ENCODE measurements at regions not wholly inside any gene's neighbourhood (a gene's known extent, or its start where the extent isn't known, plus 50 kb on each side); places are given as distances from the start of the nearest gene placed in this dataset.

DNA sequence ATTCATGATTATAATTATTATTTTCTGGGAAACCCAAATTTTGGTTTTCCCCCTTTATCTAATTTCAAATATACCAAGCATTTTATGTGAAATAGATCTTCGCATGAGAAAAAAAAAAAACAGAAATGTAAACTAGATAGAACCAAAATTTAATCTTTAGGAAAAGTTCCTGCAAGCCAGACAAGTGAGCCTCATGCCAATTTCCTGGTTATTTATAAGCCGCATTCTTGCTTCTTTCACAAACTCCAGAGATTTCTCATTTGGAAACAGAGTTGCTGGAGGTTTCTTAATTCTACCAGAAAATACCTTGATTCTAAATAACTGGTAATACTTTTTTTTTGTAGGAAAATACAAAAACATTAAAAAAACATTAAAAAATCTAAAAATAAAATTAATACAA is 690.4 kb upstream of the IGFBP3 start:
- Histone ChIP-seq H3K4me1 (ENCODE audit: control insufficient read depth in 1 of 2, insufficient read depth in 2 of 2, low read length in 2 of 2) (no peaks in the 10 kb centered on the region), H3K36me3 (ENCODE audit: control insufficient read depth in 1 of 2, insufficient read depth in 2 of 2, low read length in 2 of 2) (no peaks in the 10 kb centered on the region), H4K20me1 (ENCODE audit: insufficient read depth) (no peaks in the 10 kb centered on the region), H3K4me3 (replicated peaks in 1 of 2; ENCODE audit: low read depth in 1 of 2, low read length in 2 of 2) (no peak overlapping the region), H3K9me2 (ENCODE audit: insufficient read depth) (no peaks in the 10 kb centered on the region), H3K9ac (ENCODE audit: low read length) (no peak overlapping the region), H2AFZ (ENCODE audit: low read depth, low read length, poor library complexity, severe bottlenecking) (no peak overlapping the region), H3K4me2 (ENCODE audit: low read length) (no peak overlapping the region), H3K27ac (ENCODE audit: low read depth, low read length) (no peak overlapping the region), H3K79me2 (ENCODE audit: insufficient read depth, low read length) (no peaks in the 10 kb centered on the region), H3K27me3 (ENCODE audit: insufficient read depth, low read length) (no peaks in the 10 kb centered on the region), H3K9me3 (ENCODE audit: control insufficient read depth in 1 of 2, insufficient read depth in 1 of 2, low read depth in 1 of 2, low read length in 2 of 2) (no peaks in the 10 kb centered on the region)
- TF ChIP-seq ZFX (IDR thresholded peaks at IDR 0.05) (no peak), EZH2phosphoT487 (IDR thresholded peaks at IDR 0.05; ENCODE audit: borderline replicate concordance) (no peak), TCF7L2 (IDR thresholded peaks at IDR 0.05; ENCODE audit: borderline replicate concordance, extremely low read depth, insufficient read depth, insufficient read length) (no peak), POLR2AphosphoS5 (IDR thresholded peaks at IDR 0.05; ENCODE audit: low read depth, low read length) (no peak), FOSL1 (IDR thresholded peaks at IDR 0.05; ENCODE audit: low read depth) (no peak), ZNF274 (IDR thresholded peaks at IDR 0.05; ENCODE audit: low read depth, low read length) (no peak), ELF1 (IDR thresholded peaks at IDR 0.05; ENCODE audit: borderline replicate concordance, low read depth) (no peak), RAD21 (IDR thresholded peaks at IDR 0.05; ENCODE audit: low read depth) (no peak), SRF (IDR thresholded peaks at IDR 0.05; ENCODE audit: low read depth) (no peak), POLR2A (IDR thresholded peaks at IDR 0.05; ENCODE audit: borderline replicate concordance, extremely low read depth, insufficient read depth, insufficient read length) (no peak), YY1 (IDR thresholded peaks at IDR 0.05; ENCODE audit: extremely low read depth, insufficient replicate concordance, low read depth, low read length) (no peak), SIN3A (IDR thresholded peaks at IDR 0.05; ENCODE audit: low read depth) (no peak), CBX3 (IDR thresholded peaks at IDR 0.05; ENCODE audit: low read depth) (no peak), JUND (IDR thresholded peaks at IDR 0.05) (no peak)
- TF ChIP-seq, protein P1, sequence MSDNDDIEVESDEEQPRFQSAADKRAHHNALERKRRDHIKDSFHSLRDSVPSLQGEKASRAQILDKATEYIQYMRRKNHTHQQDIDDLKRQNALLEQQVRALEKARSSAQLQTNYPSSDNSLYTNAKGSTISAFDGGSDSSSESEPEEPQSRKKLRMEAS (IDR thresholded peaks at IDR 0.05): no peak
- TF ChIP-seq, protein P2, sequence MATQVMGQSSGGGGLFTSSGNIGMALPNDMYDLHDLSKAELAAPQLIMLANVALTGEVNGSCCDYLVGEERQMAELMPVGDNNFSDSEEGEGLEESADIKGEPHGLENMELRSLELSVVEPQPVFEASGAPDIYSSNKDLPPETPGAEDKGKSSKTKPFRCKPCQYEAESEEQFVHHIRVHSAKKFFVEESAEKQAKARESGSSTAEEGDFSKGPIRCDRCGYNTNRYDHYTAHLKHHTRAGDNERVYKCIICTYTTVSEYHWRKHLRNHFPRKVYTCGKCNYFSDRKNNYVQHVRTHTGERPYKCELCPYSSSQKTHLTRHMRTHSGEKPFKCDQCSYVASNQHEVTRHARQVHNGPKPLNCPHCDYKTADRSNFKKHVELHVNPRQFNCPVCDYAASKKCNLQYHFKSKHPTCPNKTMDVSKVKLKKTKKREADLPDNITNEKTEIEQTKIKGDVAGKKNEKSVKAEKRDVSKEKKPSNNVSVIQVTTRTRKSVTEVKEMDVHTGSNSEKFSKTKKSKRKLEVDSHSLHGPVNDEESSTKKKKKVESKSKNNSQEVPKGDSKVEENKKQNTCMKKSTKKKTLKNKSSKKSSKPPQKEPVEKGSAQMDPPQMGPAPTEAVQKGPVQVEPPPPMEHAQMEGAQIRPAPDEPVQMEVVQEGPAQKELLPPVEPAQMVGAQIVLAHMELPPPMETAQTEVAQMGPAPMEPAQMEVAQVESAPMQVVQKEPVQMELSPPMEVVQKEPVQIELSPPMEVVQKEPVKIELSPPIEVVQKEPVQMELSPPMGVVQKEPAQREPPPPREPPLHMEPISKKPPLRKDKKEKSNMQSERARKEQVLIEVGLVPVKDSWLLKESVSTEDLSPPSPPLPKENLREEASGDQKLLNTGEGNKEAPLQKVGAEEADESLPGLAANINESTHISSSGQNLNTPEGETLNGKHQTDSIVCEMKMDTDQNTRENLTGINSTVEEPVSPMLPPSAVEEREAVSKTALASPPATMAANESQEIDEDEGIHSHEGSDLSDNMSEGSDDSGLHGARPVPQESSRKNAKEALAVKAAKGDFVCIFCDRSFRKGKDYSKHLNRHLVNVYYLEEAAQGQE (IDR thresholded peaks at IDR 0.05; ENCODE audit: low read depth): no peak
- TF ChIP-seq, protein P3, sequence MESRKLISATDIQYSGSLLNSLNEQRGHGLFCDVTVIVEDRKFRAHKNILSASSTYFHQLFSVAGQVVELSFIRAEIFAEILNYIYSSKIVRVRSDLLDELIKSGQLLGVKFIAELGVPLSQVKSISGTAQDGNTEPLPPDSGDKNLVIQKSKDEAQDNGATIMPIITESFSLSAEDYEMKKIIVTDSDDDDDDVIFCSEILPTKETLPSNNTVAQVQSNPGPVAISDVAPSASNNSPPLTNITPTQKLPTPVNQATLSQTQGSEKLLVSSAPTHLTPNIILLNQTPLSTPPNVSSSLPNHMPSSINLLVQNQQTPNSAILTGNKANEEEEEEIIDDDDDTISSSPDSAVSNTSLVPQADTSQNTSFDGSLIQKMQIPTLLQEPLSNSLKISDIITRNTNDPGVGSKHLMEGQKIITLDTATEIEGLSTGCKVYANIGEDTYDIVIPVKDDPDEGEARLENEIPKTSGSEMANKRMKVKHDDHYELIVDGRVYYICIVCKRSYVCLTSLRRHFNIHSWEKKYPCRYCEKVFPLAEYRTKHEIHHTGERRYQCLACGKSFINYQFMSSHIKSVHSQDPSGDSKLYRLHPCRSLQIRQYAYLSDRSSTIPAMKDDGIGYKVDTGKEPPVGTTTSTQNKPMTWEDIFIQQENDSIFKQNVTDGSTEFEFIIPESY (IDR thresholded peaks at IDR 0.05; ENCODE audit: extremely low read depth, insufficient replicate concordance, low read length): no peak
- TF ChIP-seq, protein P4, sequence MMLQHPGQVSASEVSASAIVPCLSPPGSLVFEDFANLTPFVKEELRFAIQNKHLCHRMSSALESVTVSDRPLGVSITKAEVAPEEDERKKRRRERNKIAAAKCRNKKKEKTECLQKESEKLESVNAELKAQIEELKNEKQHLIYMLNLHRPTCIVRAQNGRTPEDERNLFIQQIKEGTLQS (IDR thresholded peaks at IDR 0.05): no peak
- ChIA-PET RAD21 (ENCODE audit: low non-redundant PET in 1 of 2, low total read pairs in 2 of 2, uncharacterized antibody in 2 of 2, unreplicated experiment in 2 of 2) (no interaction called here), POLR2A (no interaction called here), CTCF (no interaction called here)
- intact Hi-C loops (cut with micrococcal nuclease): no loop called here
- DNase-seq (ENCODE audit: low read depth, low spot score) (no peak), ATAC-seq (no peak)
- no TSS peak for BruUV-seq (replicated peaks)
